Loucy (cell line): ENCODE measurements at regions not wholly inside any gene's neighbourhood (a gene's known extent, or its start where the extent isn't known, plus 50 kb on each side); places are given as distances from the start of the nearest gene placed in this dataset.

Experiments used
- H2AFZ ChIP-seq: fragments of 200-600 bp; sonication (generic); 2 replicates; pipeline ENCODE4 v1.6.0; 2016; ENCODE audit warnings: antibody characterized with exemption, mild to moderate bottlenecking, low read length, moderate library complexity
- H3F3A ChIP-seq: fragments of 200-600 bp; 2 replicates; pipeline ENCODE4 v1.6.0; 2016; ENCODE audit warnings: antibody characterized with exemption, low read depth, mild to moderate bottlenecking
- H3K27me3 ChIP-seq: fragments of 200-600 bp; sonication (generic); 2 replicates; pipeline ENCODE4 v1.6.1; 2014; ENCODE audit warnings: low read length, mild to moderate bottlenecking; ENCODE audit not compliant: insufficient read depth, poor library complexity, severe bottlenecking
- H3K36me3 ChIP-seq: fragments of 200-600 bp; sonication (generic); 2 replicates; pipeline ENCODE4 v1.6.1; 2016; ENCODE audit warnings: low read length; ENCODE audit not compliant: insufficient read depth
- H3K4me1 ChIP-seq: fragments of 200-600 bp; sonication (generic); 2 replicates; pipeline ENCODE4 v1.5.1; 2014; ENCODE audit warnings: low read length, mild to moderate bottlenecking; ENCODE audit not compliant: insufficient read depth, poor library complexity, severe bottlenecking
- H3K4me2 ChIP-seq: fragments of 200-600 bp; sonication (generic); 2 replicates; pipeline ENCODE4 v1.6.0; 2014; ENCODE audit warnings: antibody characterized with exemption, low read length, low read depth, mild to moderate bottlenecking; ENCODE audit not compliant: poor library complexity, severe bottlenecking
- H3K4me3 ChIP-seq: fragments of 200-600 bp; sonication (generic); 2 replicates; pipeline ENCODE4 v1.5.1; 2014; ENCODE audit warnings: low read length, mild to moderate bottlenecking, mixed read lengths; ENCODE audit not compliant: poor library complexity, severe bottlenecking
- H3K79me2 ChIP-seq: fragments of 200-600 bp; sonication (generic); 2 replicates; pipeline ENCODE4 v1.6.1; 2014; ENCODE audit warnings: low read length; ENCODE audit not compliant: insufficient read depth
- H3K9ac ChIP-seq: fragments of 200-600 bp; sonication (generic); 2 replicates; pipeline ENCODE4 v1.6.0; 2014; ENCODE audit warnings: mild to moderate bottlenecking, low read depth, low read length, moderate library complexity; ENCODE audit not compliant: poor library complexity, severe bottlenecking
- H3K9me2 ChIP-seq: fragments of 200-600 bp; sonication (generic); replicated peaks from 2 replicates; pipeline ENCODE4 v1.6.1; 2016; ENCODE audit warnings: low read depth, low read length, mixed read lengths
- H3K9me3 ChIP-seq: fragments of 200-600 bp; sonication (generic); 2 replicates; pipeline ENCODE4 v1.6.1; 2014; ENCODE audit warnings: mild to moderate bottlenecking, antibody characterized with exemption, low read length, low read depth; ENCODE audit not compliant: insufficient read depth
- H4K20me1 ChIP-seq: fragments of 200-600 bp; sonication (generic); 2 replicates; pipeline ENCODE4 v1.6.0; 2014; ENCODE audit warnings: antibody characterized with exemption, low read length, mild to moderate bottlenecking; ENCODE audit not compliant: insufficient read depth, poor library complexity, severe bottlenecking
- CTCF ChIP-seq: fragments of 200-600 bp; sonication (generic); conservative IDR thresholded peaks from 2 replicates; pipeline ENCODE4 v1.5.1; 2014; ENCODE audit warnings: mild to moderate bottlenecking, antibody characterized with exemption, low read length
- EZH2phosphoT487 ChIP-seq: fragments of 200-600 bp; IDR thresholded peaks from 2 replicates; pipeline ENCODE4 v1.6.1; 2018; ENCODE audit warnings: antibody characterized with exemption, mild to moderate bottlenecking, moderate library complexity, borderline replicate concordance

GRCh38 chr1:60924165-60924564 is 158.2 kb upstream of the NFIA start:
- Histone ChIP-seq H3K9ac (no peak overlapping the region), H3K79me2 (no peaks in the 10 kb centered on the region), H3F3A (no peaks in the 10 kb centered on the region), H3K4me2 (no peak overlapping the region), H2AFZ (no peak overlapping the region), H3K9me2 (no peaks in the 10 kb centered on the region), H3K36me3 (no peaks in the 10 kb centered on the region), H3K9me3 (no peaks in the 10 kb centered on the region), H3K4me3 (no peak overlapping the region), H4K20me1 (no peaks in the 10 kb centered on the region), H3K27me3 (no peaks in the 10 kb centered on the region), H3K4me1 (no peaks in the 10 kb centered on the region)
- no peak for TF ChIP-seq CTCF
- no peak for TF ChIP-seq EZH2phosphoT487

- H3F3A ChIP-seq = no peaks in the 10 kb centered on the region
- no peaks in the 10 kb centered on the region for H3K4me1 ChIP-seq
- no peaks in the 10 kb centered on the region for H3K9me2 ChIP-seq
- no peak overlapping the region for H2AFZ ChIP-seq
- H3K9me3 ChIP-seq = no peaks in the 10 kb centered on the region
- H3K79me2 ChIP-seq = no peaks in the 10 kb centered on the region
- TF ChIP-seq EZH2phosphoT487 = no peak
- TF ChIP-seq CTCF = no peak
- H3K27me3 ChIP-seq = no peaks in the 10 kb centered on the region
- no peaks in the 10 kb centered on the region for H3K36me3 ChIP-seq
- no peak overlapping the region for H3K4me3 ChIP-seq
- H4K20me1 ChIP-seq = no peaks in the 10 kb centered on the region
- no peak overlapping the region for H3K9ac ChIP-seq
- H3K4me2 ChIP-seq = no peak overlapping the region
Measured at GRCh38 chr1:60923389-60924087, 158.8 kb upstream of the NFIA start.

GRCh38 chr1:60922304-60922703 is 160.1 kb upstream of the NFIA start:
- H3K9me3 ChIP-seq = no peaks in the 10 kb centered on the region
- H3K27me3 ChIP-seq = no peaks in the 10 kb centered on the region
- H3K9ac ChIP-seq = no peak overlapping the region
- TF ChIP-seq CTCF (no peak), EZH2phosphoT487 (no peak)
- no peak overlapping the region for H3K4me3 ChIP-seq
- no peaks in the 10 kb centered on the region for H4K20me1 ChIP-seq
- H2AFZ ChIP-seq = no peak overlapping the region
- H3K9me2 ChIP-seq = no peaks in the 10 kb centered on the region
- H3K4me2 ChIP-seq = no peak overlapping the region
- H3K79me2 ChIP-seq = no peaks in the 10 kb centered on the region
- no peaks in the 10 kb centered on the region for H3K4me1 ChIP-seq
- H3F3A ChIP-seq = no peaks in the 10 kb centered on the region
- no peaks in the 10 kb centered on the region for H3K36me3 ChIP-seq
